GM19468 (cell line): ENCODE measurements at regions not wholly inside any gene's neighbourhood (a gene's known extent, or its start where the extent isn't known, plus 50 kb on each side); places are given as distances from the start of the nearest gene placed in this dataset.

Source experiments
- ATAC-seq: cut with Tn5 transposase; IDR thresholded peaks from one replicate; pipeline ENCODE4 v1.9.1; 2021; ENCODE audit warnings: mild to moderate bottlenecking, moderate library complexity, moderate number of reproducible peaks; ENCODE audit not compliant: unreplicated experiment; ENCODE audit errors: extremely low read depth

- no peak for ATAC-seq
These were observed 249.0 kb upstream of the KIRREL3 start for GRCh38 chr11:127249576-127249975.

- ATAC-seq, result no peak
These were observed 247.9 kb upstream of the KIRREL3 start for GRCh38 chr11:127248476-127248875.

- ATAC-seq, result no peak
These were observed 246.8 kb upstream of the KIRREL3 start for GRCh38 chr11:127247261-127247851.

GRCh38 chr11:127242676-127243075 lies 242.1 kb upstream of the KIRREL3 start:
- no peak for ATAC-seq

GRCh38 chr11:127238321-127238720 lies 237.8 kb upstream of the KIRREL3 start:
- no peak for ATAC-seq

GRCh38 chr11:127236776-127237175 lies 236.2 kb upstream of the KIRREL3 start:
- ATAC-seq, result no peak

GRCh38 chr11:127233998-127234397 lies 233.4 kb upstream of the KIRREL3 start:
- no peak for ATAC-seq

- no peak for ATAC-seq
These were observed 229.8 kb upstream of the KIRREL3 start for GRCh38 chr11:127230392-127230791.

GRCh38 chr11:127226949-127227348 lies 226.4 kb upstream of the KIRREL3 start:
- ATAC-seq, result no peak

- no peak for ATAC-seq
These were observed 225.8 kb upstream of the KIRREL3 start for GRCh38 chr11:127226380-127226779.

GRCh38 chr11:127225619-127226018 lies 225.0 kb upstream of the KIRREL3 start:
- no peak for ATAC-seq

GRCh38 chr11:127224276-127224675 lies 223.7 kb upstream of the KIRREL3 start:
- no peak for ATAC-seq

GRCh38 chr11:127223633-127224032 lies 223.1 kb upstream of the KIRREL3 start:
- ATAC-seq, result no peak

GRCh38 chr11:127223026-127223425 lies 222.5 kb upstream of the KIRREL3 start:
- ATAC-seq, result no peak

- no peak for ATAC-seq
These were observed 219.1 kb upstream of the KIRREL3 start for GRCh38 chr11:127219704-127220103.

- ATAC-seq, result no peak
These were observed 217.7 kb upstream of the KIRREL3 start for GRCh38 chr11:127218275-127218608.

- no peak for ATAC-seq
These were observed 217.1 kb upstream of the KIRREL3 start for GRCh38 chr11:127217452-127218274.

GRCh38 chr11:127205688-127206217 lies 205.2 kb upstream of the KIRREL3 start:
- ATAC-seq, result no peak

- no peak for ATAC-seq
These were observed 202.9 kb upstream of the KIRREL3 start for GRCh38 chr11:127203490-127203889.

GRCh38 chr11:127202105-127202504 lies 201.5 kb upstream of the KIRREL3 start:
- ATAC-seq, result no peak

- no peak for ATAC-seq
These were observed 198.8 kb upstream of the KIRREL3 start for GRCh38 chr11:127199306-127199801.
